ENCODE measurements at regions not wholly inside any gene's neighbourhood (a gene's known extent, or its start where the extent isn't known, plus 50 kb on each side); places are given as distances from the start of the nearest gene placed in this dataset.

GRCh38 chr1:234535763-234536515 is 57.0 kb upstream of the TARBP1 start:
- no peak for DNase-seq

- no peak for DNase-seq
Observed at GRCh38 chr1:234535218-234535617, 56.2 kb upstream of the TARBP1 start.

GRCh38 chr1:234533975-234534876 is 55.2 kb upstream of the TARBP1 start:
- DNase-seq, result no peak

GRCh38 chr1:234533034-234533891 is 54.3 kb upstream of the TARBP1 start:
- DNase-seq, result no peak

DNA sequence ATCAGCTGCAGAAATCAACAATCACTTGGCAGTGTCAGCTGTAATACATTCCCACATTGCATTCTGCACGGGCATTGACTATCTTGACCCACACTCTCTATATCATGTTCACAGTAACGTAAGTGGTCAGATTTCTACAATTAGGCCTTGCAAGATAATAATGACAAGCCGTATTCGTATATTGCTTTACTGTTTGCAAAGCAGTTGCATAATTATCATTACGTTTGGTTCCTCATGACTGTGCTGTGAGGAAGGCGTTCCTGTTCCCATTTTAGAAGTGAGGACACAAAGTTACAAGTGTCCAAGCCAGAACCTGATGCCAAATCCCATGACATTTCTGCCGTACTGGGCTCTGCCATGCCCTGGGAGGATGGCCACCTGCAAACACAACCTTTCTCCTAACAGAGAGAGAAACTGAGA is 53.5 kb upstream of the TARBP1 start:
- DNase-seq, result no peak

DNA sequence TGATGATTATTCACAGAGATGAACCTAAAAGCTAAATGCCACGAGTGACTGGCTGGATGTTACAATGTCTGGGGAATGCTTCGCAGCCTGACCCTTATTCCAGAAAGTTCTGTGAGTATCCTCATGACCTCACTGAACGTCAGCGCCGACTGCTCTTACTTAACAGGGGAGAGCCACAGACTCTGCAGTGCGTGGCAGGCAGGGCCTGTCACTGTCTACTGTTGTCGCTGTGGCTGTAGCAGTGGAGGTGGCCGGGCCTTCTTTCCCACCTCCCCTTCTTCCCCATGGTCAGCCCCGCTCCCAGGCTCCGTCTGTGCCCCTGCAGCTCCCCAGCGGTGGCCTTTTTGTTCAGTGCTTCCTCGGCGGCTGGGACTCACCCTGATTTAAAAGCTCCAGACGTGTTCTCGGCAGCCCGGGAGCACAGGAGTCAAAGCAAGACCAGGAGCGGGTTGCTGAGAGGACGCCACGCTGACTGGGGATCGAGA is 52.2 kb upstream of the TARBP1 start:
- DNase-seq, result no peak

DNA sequence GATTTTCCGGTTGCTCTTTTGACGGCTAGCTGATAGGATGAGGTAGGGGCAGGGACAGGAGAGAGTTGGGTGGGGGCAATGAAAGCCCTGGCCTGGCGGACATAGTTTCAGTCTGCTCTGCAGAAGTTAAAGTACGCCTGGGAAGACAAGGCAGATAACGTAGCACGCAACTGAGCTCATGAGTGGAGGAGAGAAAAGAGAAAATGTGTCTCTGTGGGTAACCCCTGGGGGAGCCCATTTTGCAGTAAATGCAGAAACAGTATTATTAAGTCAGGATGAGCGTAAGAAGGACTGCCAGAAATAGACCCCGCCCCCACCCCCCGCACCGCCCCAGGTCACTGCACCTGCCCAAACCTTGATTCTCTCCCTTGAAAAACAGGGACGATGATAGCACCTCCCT is 51.7 kb upstream of the TARBP1 start:
- no peak for DNase-seq

DNA sequence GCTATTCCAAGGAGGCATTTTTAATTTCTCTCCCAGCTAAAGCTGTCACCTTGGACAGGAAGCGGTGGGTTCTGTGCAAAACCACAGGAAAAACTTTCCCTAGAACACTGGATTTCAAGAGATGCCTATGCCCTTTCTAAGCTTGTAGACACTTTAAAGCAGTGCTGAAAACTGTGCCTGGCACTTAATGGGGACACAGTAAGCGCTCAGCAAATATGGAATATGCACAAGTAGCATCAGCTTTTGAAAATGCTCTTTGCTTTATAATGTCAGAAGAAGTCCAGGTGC is 50.9 kb upstream of the TARBP1 start:
- no peak for DNase-seq

- DNase-seq, result no peak
Observed at GRCh38 chr1:234529095-234529949, 50.3 kb upstream of the TARBP1 start.

All from NCI-H526 treated with DMSO at 0.1 percent for 48 hours (cell line).